K562 (cell line): ENCODE measurements at regions not wholly inside any gene's neighbourhood (a gene's known extent, or its start where the extent isn't known, plus 50 kb on each side); places are given as distances from the start of the nearest gene placed in this dataset.

Source experiments
- ATAC-seq: fragments of 200-7000 bp; cut with Tn5 transposase; 3 replicates; pipeline ENCODE4 v1.9.1; 2020; ENCODE audit warnings: moderate library complexity
- BruUV-seq: library from RNA; stranded (reverse); fragments of 400-500 nt; replicated peaks from 2 replicates; lab custom pipeline; 2021; lab: Mats Ljungman, UMichigan
- CTCF ChIA-PET: fragments of 300-600 bp; formaldehyde crosslinking; extraction: SDS; loops from one replicate; lab custom pipeline; 2021; ENCODE audit warnings: low intra/inter-chr PET ratio; lab: Yijun Ruan, JAX
- POLR2A ChIA-PET: fragments of 300-600, 350-650 bp; sonication (Branson Sonifier 250); formaldehyde crosslinking; extraction: SDS; loops from one replicate; lab custom pipeline; 2021; ENCODE audit warnings: antibody characterized with exemption, inconsistent platforms; lab: Yijun Ruan, JAX
- DNase-seq, 4 experiments: peaks; one replicate each; pipeline versions ENCODE4 v3.0.0 to v3.0.0-alpha.2; 2011 to 2018; ENCODE audit warnings: low spot score in 3 of 4, mixed read lengths in 3 of 4; ENCODE audit errors: extremely low read depth in 1 of 4
- FAIRE-seq: peaks from 2 replicates; lab custom pipeline; 2011; peaks lifted over from hg19 to GRCh38; lab: Jason Lieb, UNC
- H2AFZ ChIP-seq: 2 replicates; pipeline ENCODE4 v1.6.0; 2011; ENCODE audit warnings: low read depth, low read length, control low read depth, inconsistent platforms
- H3K27ac ChIP-seq: fragments of 200-600 bp; 3 replicates; pipeline ENCODE4 v1.8.0; 2011; ENCODE audit warnings: low read depth, mild to moderate bottlenecking, control low read depth, inconsistent platforms, low read length, moderate library complexity, mixed read lengths; ENCODE audit errors: extremely low read depth
- H3K27me3 ChIP-seq, 2 experiments: fragments of 300-600 bp in 1 of 2; 2 replicates in 1 of 2; 3 replicates in 1 of 2; pipeline versions ENCODE4 v1.6.0 to v1.8.0; 2011; ENCODE audit warnings: inconsistent platforms in 2 of 2, low read length in 2 of 2, mild to moderate bottlenecking in 1 of 2, mixed read lengths in 1 of 2, moderate library complexity in 1 of 2; ENCODE audit not compliant: control insufficient read depth in 2 of 2, insufficient read depth in 2 of 2
- H3K36me3 ChIP-seq: fragments of 300-600 bp; 3 replicates; pipeline ENCODE4 v1.8.0; 2011; ENCODE audit warnings: mild to moderate bottlenecking, low read length, inconsistent platforms; ENCODE audit not compliant: control insufficient read depth, insufficient read depth
- H3K4me1 ChIP-seq, 2 experiments: fragments of 200-600 bp in 1 of 2; replicated peaks in 1 of 2; 2 replicates in 1 of 2; 3 replicates in 1 of 2; pipeline versions ENCODE4 v1.5.1 to v1.8.0; 2011; ENCODE audit warnings: inconsistent platforms in 2 of 2, low read length in 2 of 2, mild to moderate bottlenecking in 1 of 2, mixed read lengths in 1 of 2, moderate library complexity in 1 of 2; ENCODE audit not compliant: control insufficient read depth in 2 of 2, insufficient read depth in 2 of 2
- H3K4me2 ChIP-seq: 2 replicates; pipeline ENCODE4 v1.6.1; 2011; ENCODE audit warnings: low read length, control low read depth, inconsistent platforms, mixed read lengths; ENCODE audit not compliant: insufficient read depth
- H3K4me3 ChIP-seq: fragments of 200-600 bp; sonication (generic), shearing (Covaris generic); 2 replicates; pipeline ENCODE4 v1.5.1; 2016; ENCODE audit warnings: control low read depth, inconsistent platforms
- H3K79me2 ChIP-seq: fragments of 200-600 bp; 3 replicates; pipeline ENCODE4 v1.8.0; 2011; ENCODE audit warnings: low read length, inconsistent platforms; ENCODE audit not compliant: control insufficient read depth, insufficient read depth
- H3K9ac ChIP-seq, 2 experiments: 2 replicates each; pipeline versions ENCODE4 v1.6.0 to v1.6.1; 2011; ENCODE audit warnings: low read depth in 2 of 2, low read length in 2 of 2, control low read depth in 1 of 2, inconsistent platforms in 1 of 2, mild to moderate bottlenecking in 1 of 2, mixed read lengths in 1 of 2; ENCODE audit not compliant: insufficient read depth in 1 of 2
- H3K9me1 ChIP-seq: one replicate; pipeline ENCODE4 v1.6.0; 2011; ENCODE audit warnings: inconsistent platforms, mild to moderate bottlenecking, low read length, moderate library complexity; ENCODE audit not compliant: control insufficient read depth, insufficient read depth
- H3K9me3 ChIP-seq: replicated peaks from 2 replicates; pipeline ENCODE4 v1.5.1; 2011; ENCODE audit warnings: low read depth, low read length, inconsistent platforms; ENCODE audit not compliant: control insufficient read depth, insufficient read depth
- H4K20me1 ChIP-seq: replicated peaks from 2 replicates; pipeline ENCODE4 v1.6.1; 2011; ENCODE audit warnings: low read length, inconsistent platforms, mixed read lengths; ENCODE audit not compliant: control insufficient read depth, insufficient read depth
- ARID4B ChIP-seq: sonication (generic); formaldehyde crosslinking; IDR thresholded peaks from 2 replicates; pipeline ENCODE4 v1.8.0; 2022; ENCODE audit warnings: mild to moderate bottlenecking, missing genetic modification reagents
- DMBX1 ChIP-seq: fragments of 250-450 bp; sonication (Bioruptor Pico); IDR thresholded peaks from 2 replicates; pipeline ENCODE4 v1.8.0; 2022; ENCODE audit warnings: inconsistent platforms, mild to moderate bottlenecking, moderate library complexity, borderline replicate concordance
- HEY1 ChIP-seq: fragments of 250-450 bp; sonication (Bioruptor Pico); IDR thresholded peaks from 2 replicates; pipeline ENCODE4 v1.5.0; 2020; ENCODE audit warnings: mild to moderate bottlenecking, moderate library complexity, borderline replicate concordance
- HMGN3 ChIP-seq: IDR thresholded peaks from 2 replicates; pipeline ENCODE4 v1.6.1; 2011; ENCODE audit warnings: borderline replicate concordance, low read depth, mild to moderate bottlenecking, mixed read lengths, low read length; ENCODE audit not compliant: insufficient read length; ENCODE audit errors: extremely low read depth
- MCM7 ChIP-seq, 2 experiments: fragments of 450-650 bp; IDR thresholded peaks; 2 replicates each; pipeline ENCODE4 v1.6.1; 2016 to 2018
- POU5F1 ChIP-seq: fragments of 150-350 bp; IDR thresholded peaks from 2 replicates; pipeline ENCODE4 v1.6.1; 2014; ENCODE audit warnings: borderline replicate concordance, low read length, low read depth, mild to moderate bottlenecking; ENCODE audit not compliant: partially characterized antibody
- RCOR1 ChIP-seq, 2 experiments: IDR thresholded peaks; 2 replicates each; pipeline ENCODE4 v1.6.1; 2012; ENCODE audit warnings: low read depth in 2 of 2, low read length in 2 of 2, borderline replicate concordance in 1 of 2, improper control_type of control experiment in 1 of 2
- RUNX1 ChIP-seq: sonication (generic); IDR thresholded peaks from 2 replicates; pipeline ENCODE4 v1.6.1; 2016; ENCODE audit warnings: antibody characterized with exemption, low read depth
- SRSF9 ChIP-seq: fragments of 200-400 bp; formaldehyde crosslinking; IDR thresholded peaks from 2 replicates; pipeline ENCODE4 v1.6.1; 2017; ENCODE audit warnings: low read depth, low read length, borderline replicate concordance
- TCF7 ChIP-seq: sonication (generic); IDR thresholded peaks from 2 replicates; pipeline ENCODE4 v1.6.1; 2016; ENCODE audit warnings: antibody characterized with exemption, borderline replicate concordance
- XRCC3 ChIP-seq: fragments of 450-650 bp; IDR thresholded peaks from 2 replicates; pipeline ENCODE4 v1.6.1; 2017; ENCODE audit warnings: mild to moderate bottlenecking, moderate library complexity
- ZBTB43 ChIP-seq: sonication (generic); formaldehyde crosslinking; IDR thresholded peaks from 2 replicates; pipeline ENCODE4 v1.8.0; 2023; ENCODE audit warnings: mild to moderate bottlenecking, missing genetic modification reagents
- ZMIZ1 ChIP-seq, 2 experiments: fragments of 150-350 bp in 1 of 2; IDR thresholded peaks; 2 replicates each; pipeline ENCODE4 v1.6.1; 2012 to 2016; ENCODE audit warnings: low read depth in 2 of 2, low read length in 2 of 2, mild to moderate bottlenecking in 1 of 2, moderate library complexity in 1 of 2
- ZNF146 ChIP-seq: IDR thresholded peaks from one replicate; pipeline ENCODE4 v1.6.1; 2018; ENCODE audit warnings: missing compliant biosample characterization; ENCODE audit not compliant: unreplicated experiment
- WGBS: fragments of 100-300 bp; shearing (Covaris generic); methylation state at CpG from one replicate; pipeline ENCODE4 v1.1.6; 2016; ENCODE audit warnings: low coverage, mixed read lengths; ENCODE audit not compliant: insufficient coverage; ENCODE audit errors: missing lambda C conversion rate; 5-methylcytosine and 5-hydroxymethylcytosine counted together
- in situ Hi-C: fragments of 300-500 bp; cut with MboI; formaldehyde crosslinking; loops from 4 replicates; pipeline ENCODE4 v1.15.0; 2018; ENCODE audit warnings: inconsistent platforms, mixed read lengths
- intact Hi-C: fragments of 100-400 bp; cut with micrococcal nuclease; formaldehyde crosslinking; loops from 2 replicates; pipeline ENCODE4 v1.14.2; 2022

- H3K79me2 ChIP-seq, result no peaks in the 10 kb centered on the region
- no peaks in the 10 kb centered on the region for H4K20me1 ChIP-seq
- H3K36me3 ChIP-seq, result no peaks in the 10 kb centered on the region
- BruUV-seq, result no TSS peak
- H3K4me3 ChIP-seq, result no peak overlapping the region
- no peak for FAIRE-seq
- no peaks in the 10 kb centered on the region for H3K9me3 ChIP-seq
- ChIA-PET POLR2A (no interaction called here), CTCF (no interaction called here)
- H3K27ac ChIP-seq, result no peak overlapping the region
- in situ Hi-C loops, result no loop called here
- H3K27me3 ChIP-seq, result no peaks in the 10 kb centered on the region
- 0% methylated on average over 1 of the region's 1 CpG for WGBS
- no peaks in the 10 kb centered on the region for H3K4me1 ChIP-seq
- intact Hi-C loops, result no loop called here
- H2AFZ ChIP-seq, result no peak overlapping the region
- DNase-seq, result no peak
- no peaks in the 10 kb centered on the region for H3K9me1 ChIP-seq
- ATAC-seq, result no peak
- no peak overlapping the region for H3K4me2 ChIP-seq
- H3K9ac ChIP-seq, result no peak overlapping the region
- TF ChIP-seq HMGN3, result no peak
- TF ChIP-seq POU5F1, result no peak
- TF ChIP-seq TCF7, result no peak
- TF ChIP-seq RUNX1, result no peak
- no peak for TF ChIP-seq ZNF146
- TF ChIP-seq HEY1 (CRISPR knock-in tag), result no peak
- TF ChIP-seq RCOR1 (IDR thresholded peaks at IDR 0.05; ENCODE audit: borderline replicate concordance in 1 of 2, low read depth in 2 of 2, low read length in 2 of 2), result no peak
- TF ChIP-seq ZBTB43 (CRISPR knock-in tag), result no peak
- no peak for TF ChIP-seq XRCC3
- no peak for TF ChIP-seq MCM7 (IDR thresholded peaks at IDR 0.05)
- no peak for TF ChIP-seq DMBX1 (CRISPR knock-in tag)
- TF ChIP-seq SRSF9, result no peak
- TF ChIP-seq ZMIZ1 (IDR thresholded peaks at IDR 0.05; ENCODE audit: low read depth in 2 of 2, low read length in 2 of 2), result no peak
- no peak for TF ChIP-seq ARID4B (CRISPR knock-in tag)
These were observed 86.5 kb upstream of the ACKR3 start for GRCh38 chr2:236483102-236483501.
